Gastrocnemius medialis (tissue), 4 donors: ENCODE measurements at regions not wholly inside any gene's neighbourhood (a gene's known extent, or its start where the extent isn't known, plus 50 kb on each side); places are given as distances from the start of the nearest gene placed in this dataset.
A peak's percentile ranks its signal among the peaks of the same experiment; 100 is the strongest.
"Not testable (repeated sequence)": the region's sequence is repeated elsewhere in the genome, so short reads cannot be mapped to it uniquely, and the experiment has no call there.

Experiments used
- ATAC-seq, 2 donors: fragments of 150-250 bp; one replicate each; pipeline ENCODE4 v1.9.1; 2016
- DNase-seq, 2 donors: peaks; one replicate each; pipeline ENCODE4 v3.0.0-alpha.2; 2019
- H3K27ac ChIP-seq, 4 donors: fragments of 200-600 bp; sonication (generic); 1 replicate in 1 of 4; 2 replicates in 3 of 4; pipeline ENCODE4 v1.5.1; 2016 to 2018; ENCODE audit warnings: mild to moderate bottlenecking in 2 of 4, moderate library complexity in 1 of 4
- H3K27me3 ChIP-seq, 3 donors: fragments of 200-600 bp; sonication (generic) in 2 of 3; 1 replicate in 1 of 3; 2 replicates in 2 of 3; pipeline versions ENCODE4 v1.5.1 to v1.6.0; 2016 to 2019; ENCODE audit warnings: mild to moderate bottlenecking in 1 of 3, moderate library complexity in 1 of 3
- H3K36me3 ChIP-seq, 2 donors: fragments of 200-600 bp; sonication (generic) in 1 of 2; one replicate each; pipeline ENCODE4 v1.5.1; 2017 to 2018
- H3K4me1 ChIP-seq, 2 donors: fragments of 200-600 bp; sonication (generic) in 1 of 2; one replicate each; pipeline ENCODE4 v1.5.1; 2016 to 2017; ENCODE audit warnings: mild to moderate bottlenecking in 2 of 2
- H3K4me3 ChIP-seq, 4 donors: fragments of 200-600 bp; sonication (generic) in 3 of 4; 1 replicate in 1 of 4; 2 replicates in 3 of 4; pipeline ENCODE4 v1.5.1; 2016 to 2019; ENCODE audit warnings: mild to moderate bottlenecking in 2 of 4
- H3K9me3 ChIP-seq, 3 donors: fragments of 200-600 bp; sonication (generic) in 2 of 3; 1 replicate in 1 of 3; 2 replicates in 2 of 3; pipeline ENCODE4 v1.5.1; 2016 to 2019
- CTCF ChIP-seq, 5 experiments: fragments of 450-650 bp in 3 of 5; fragments of 200-600 bp in 2 of 5; sonication (generic) in 2 of 5; IDR thresholded peaks in 4 of 5; conservative IDR thresholded peaks in 1 of 5; 1 replicate in 4 of 5; 2 replicates in 1 of 5; pipeline ENCODE4 v1.5.1; 2016 to 2019; ENCODE audit warnings: antibody characterized with exemption in 5 of 5, mild to moderate bottlenecking in 3 of 5, moderate library complexity in 3 of 5
- POLR2A ChIP-seq, 2 donors: fragments of 450-650 bp; IDR thresholded peaks; one replicate each; pipeline ENCODE4 v1.6.1; 2017; ENCODE audit warnings: antibody characterized with exemption in 2 of 2, mild to moderate bottlenecking in 2 of 2, moderate library complexity in 2 of 2
- in situ Hi-C, 4 donors: fragments of 200-750 bp; cut with MboI; loops; one replicate each; pipeline versions ENCODE4 v1.15.0 to v1.8.0; 2017; ENCODE audit warnings: low sequenced_read_pairs in 4 of 4
- intact Hi-C: fragments of 100-400 bp; cut with DNase I; formaldehyde crosslinking; loops from one replicate; pipeline ENCODE4 v1.15.1; 2023; ENCODE audit warnings: low total_unique reads

GRCh38 chr7:106755641-106756040 is 94.7 kb upstream of the CCDC71L start:
- Histone ChIP-seq H3K27me3 (no peaks in the 10 kb centered on the region), H3K27ac (no peak overlapping the region), H3K4me3 (no peak overlapping the region), H3K9me3 (no peaks in the 10 kb centered on the region), H3K4me1 (no peaks in the 10 kb centered on the region), H3K36me3 (no peaks in the 10 kb centered on the region)
- ATAC-seq: no peak
- in situ Hi-C loops: no loop called here
- DNase-seq: no peak
- TF ChIP-seq POLR2A (IDR thresholded peaks at IDR 0.05): no peak
- no peak for TF ChIP-seq CTCF (IDR thresholded peaks at IDR 0.05 in 4 of 5, conservative IDR thresholded peaks at IDR 0.05 in 1 of 5)
- intact Hi-C loops: no loop called here

- no peak for TF ChIP-seq CTCF (IDR thresholded peaks at IDR 0.05 in 4 of 5, conservative IDR thresholded peaks at IDR 0.05 in 1 of 5)
- no peak for TF ChIP-seq POLR2A (IDR thresholded peaks at IDR 0.05)
- no peak overlapping the region for H3K27ac ChIP-seq
- DNase-seq (no peak), ATAC-seq (no peak)
- no peaks in the 10 kb centered on the region for H3K9me3 ChIP-seq
- intact Hi-C loops (no loop called here), in situ Hi-C loops (no loop called here)
- no peaks in the 10 kb centered on the region for H3K36me3 ChIP-seq
- no peaks in the 10 kb centered on the region for H3K4me1 ChIP-seq
- no peak overlapping the region for H3K4me3 ChIP-seq
- H3K27me3 ChIP-seq: no peaks in the 10 kb centered on the region
These were observed 95.1 kb upstream of the CCDC71L start for GRCh38 chr7:106756071-106756470.

GRCh38 chr7:106756884-106757283 is 95.9 kb upstream of the CCDC71L start:
- H3K36me3 ChIP-seq: no peaks in the 10 kb centered on the region
- intact Hi-C loops: no loop called here
- no peaks in the 10 kb centered on the region for H3K27me3 ChIP-seq
- ATAC-seq (no peak), DNase-seq (no peak)
- no peak overlapping the region for H3K27ac ChIP-seq
- TF ChIP-seq POLR2A (IDR thresholded peaks at IDR 0.05) (no peak), CTCF (IDR thresholded peaks at IDR 0.05 in 4 of 5, conservative IDR thresholded peaks at IDR 0.05 in 1 of 5) (no peak)
- no peaks in the 10 kb centered on the region for H3K4me1 ChIP-seq
- in situ Hi-C loops: no loop called here
- no peaks in the 10 kb centered on the region for H3K9me3 ChIP-seq
- no peak overlapping the region for H3K4me3 ChIP-seq

GRCh38 chr7:106757846-106758245 is 96.9 kb upstream of the CCDC71L start:
- Histone ChIP-seq H3K27ac (no peak overlapping the region), H3K9me3 (no peaks in the 10 kb centered on the region), H3K36me3 (no peaks in the 10 kb centered on the region), H3K4me1 (no peaks in the 10 kb centered on the region), H3K27me3 (no peaks in the 10 kb centered on the region), H3K4me3 (no peak overlapping the region)
- ATAC-seq (no peak), DNase-seq (peak; percentile 6 to 27)
- TF ChIP-seq CTCF (IDR thresholded peaks at IDR 0.05 in 4 of 5, conservative IDR thresholded peaks at IDR 0.05 in 1 of 5): no peak
- TF ChIP-seq POLR2A (IDR thresholded peaks at IDR 0.05): no peak
- in situ Hi-C loops: no loop called here
- intact Hi-C loops: no loop called here

GRCh38 chr7:106762845-106763244 is 101.9 kb upstream of the CCDC71L start:
- in situ Hi-C loops, H3K27ac ChIP-seq, H3K36me3 ChIP-seq, DNase-seq, intact Hi-C loops, ATAC-seq, H3K4me3 ChIP-seq, H3K4me1 ChIP-seq, H3K27me3 ChIP-seq, H3K9me3 ChIP-seq: not testable (repeated sequence)
